Hepatocyte (in vitro differentiated cells): ENCODE measurements at regions not wholly inside any gene's neighbourhood (a gene's known extent, or its start where the extent isn't known, plus 50 kb on each side); places are given as distances from the start of the nearest gene placed in this dataset.
"Not testable (repeated sequence)": the region's sequence is repeated elsewhere in the genome, so short reads cannot be mapped to it uniquely, and the experiment has no call there.

Source experiments
- DNase-seq: peaks from one replicate; pipeline ENCODE4 v3.0.0-alpha.2; 2016; ENCODE audit warnings: low spot score
- H2AFZ ChIP-seq: fragments of 200-600 bp; sonication (generic); 2 replicates; pipeline ENCODE4 v1.6.0; 2016; ENCODE audit warnings: antibody characterized with exemption, mild to moderate bottlenecking
- H3K27ac ChIP-seq: fragments of 200-600 bp; sonication (generic); 2 replicates; pipeline ENCODE4 v1.5.1; 2016; ENCODE audit warnings: mild to moderate bottlenecking
- H3K27me3 ChIP-seq: fragments of 200-600 bp; sonication (generic); 2 replicates; pipeline ENCODE4 v1.6.1; 2016
- H3K36me3 ChIP-seq: fragments of 200-600 bp; sonication (generic); replicated peaks from 2 replicates; pipeline ENCODE4 v1.5.1; 2016; ENCODE audit warnings: low read depth; ENCODE audit not compliant: insufficient read depth
- H3K4me1 ChIP-seq: fragments of 200-600 bp; sonication (generic); 2 replicates; pipeline ENCODE4 v1.5.1; 2016; ENCODE audit warnings: mild to moderate bottlenecking, moderate library complexity; ENCODE audit not compliant: insufficient read depth
- H3K4me2 ChIP-seq: fragments of 200-600 bp; sonication (generic); 2 replicates; pipeline ENCODE4 v1.6.0; 2016
- H3K4me3 ChIP-seq: fragments of 200-600 bp; sonication (generic); 2 replicates; pipeline ENCODE4 v1.5.1; 2016; ENCODE audit warnings: mild to moderate bottlenecking
- H3K79me2 ChIP-seq: fragments of 200-600 bp; sonication (generic); 2 replicates; pipeline ENCODE4 v1.6.0; 2017; ENCODE audit warnings: mild to moderate bottlenecking
- H3K9me2 ChIP-seq: fragments of 200-600 bp; sonication (generic); replicated peaks from 2 replicates; pipeline ENCODE4 v1.6.0; 2017; ENCODE audit warnings: mild to moderate bottlenecking; ENCODE audit not compliant: insufficient read depth
- H3K9me3 ChIP-seq: fragments of 200-600 bp; sonication (generic); 2 replicates; pipeline ENCODE4 v1.5.1; 2016; ENCODE audit warnings: low read depth, mild to moderate bottlenecking
- H4K20me1 ChIP-seq: fragments of 200-600 bp; sonication (generic); 2 replicates; pipeline ENCODE4 v1.6.0; 2016; ENCODE audit warnings: mild to moderate bottlenecking; ENCODE audit not compliant: insufficient read depth, poor library complexity, severe bottlenecking
- CTCF ChIP-seq: fragments of 200-600 bp; sonication (generic); IDR thresholded peaks from 2 replicates; pipeline ENCODE4 v1.5.1; 2016; ENCODE audit warnings: antibody characterized with exemption, mild to moderate bottlenecking; ENCODE audit not compliant: poor library complexity
- EZH2 ChIP-seq: fragments of 200-600 bp; sonication (generic); IDR thresholded peaks from 2 replicates; pipeline ENCODE4 v1.6.1; 2016; ENCODE audit warnings: antibody characterized with exemption, mild to moderate bottlenecking, borderline replicate concordance
- EZH2phosphoT487 ChIP-seq: fragments of 200-600 bp; sonication (generic); IDR thresholded peaks from one replicate; pipeline ENCODE4 v1.6.1; 2018; ENCODE audit warnings: antibody characterized with exemption, mild to moderate bottlenecking, low read depth, moderate library complexity; ENCODE audit not compliant: unreplicated experiment, severe bottlenecking
- WGBS: methylation state at CpG from one replicate; pipeline ENCODE4 v1.1.6; 2016; ENCODE audit warnings: low lambda C conversion rate; ENCODE audit errors: missing lambda C conversion rate; 5-methylcytosine and 5-hydroxymethylcytosine counted together

GRCh38 chr1:60620087-60620486, 462.3 kb upstream of the NFIA start:
- H3K27ac ChIP-seq = peak overlapping the region; percentile 23
- no peak overlapping the region for H3K4me2 ChIP-seq
- no peaks in the 10 kb centered on the region for H3K36me3 ChIP-seq
- no peak overlapping the region for H2AFZ ChIP-seq
- no peak for DNase-seq
- no peaks in the 10 kb centered on the region for H3K79me2 ChIP-seq
- no peak overlapping the region for H3K4me3 ChIP-seq
- no peaks in the 10 kb centered on the region for H3K27me3 ChIP-seq
- H3K9me2 ChIP-seq = no peaks in the 10 kb centered on the region
- H3K9me3 ChIP-seq = no peaks in the 10 kb centered on the region
- TF ChIP-seq EZH2phosphoT487 = no peak
- no peak for TF ChIP-seq CTCF
- no peak for TF ChIP-seq EZH2
- H4K20me1 ChIP-seq = no peaks in the 10 kb centered on the region
- H3K4me1 ChIP-seq = peaks cover 13% of the 10 kb centered on the region
- 59% methylated on average over 7 of the region's 7 CpGs for WGBS

GRCh38 chr1:60619581-60619980, 462.8 kb upstream of the NFIA start:
- Histone ChIP-seq H3K4me2 (no peak overlapping the region), H3K27me3 (no peaks in the 10 kb centered on the region), H3K4me3 (no peak overlapping the region), H3K4me1 (peaks cover 13% of the 10 kb centered on the region), H2AFZ (no peak overlapping the region), H3K36me3 (no peaks in the 10 kb centered on the region), H3K9me2 (no peaks in the 10 kb centered on the region), H3K27ac (peak overlapping the region; percentile 14), H4K20me1 (no peaks in the 10 kb centered on the region), H3K79me2 (no peaks in the 10 kb centered on the region), H3K9me3 (no peaks in the 10 kb centered on the region)
- TF ChIP-seq CTCF = no peak
- no peak for TF ChIP-seq EZH2
- TF ChIP-seq EZH2phosphoT487 = no peak
- 63% methylated on average over 3 of the region's 3 CpGs for WGBS
- DNase-seq = no peak

- Histone ChIP-seq H3K4me2 (no peak overlapping the region), H4K20me1 (no peaks in the 10 kb centered on the region), H3K79me2 (no peaks in the 10 kb centered on the region), H3K4me1 (no peaks in the 10 kb centered on the region), H2AFZ (no peak overlapping the region), H3K27me3 (no peaks in the 10 kb centered on the region), H3K36me3 (no peaks in the 10 kb centered on the region), H3K9me2 (no peaks in the 10 kb centered on the region), H3K27ac (no peak overlapping the region), H3K4me3 (no peak overlapping the region), H3K9me3 (no peaks in the 10 kb centered on the region)
- no peak for DNase-seq
- WGBS = 81% methylated on average over 3 of the region's 3 CpGs
- no peak for TF ChIP-seq EZH2
- no peak for TF ChIP-seq CTCF
- no peak for TF ChIP-seq EZH2phosphoT487
Measured at GRCh38 chr1:60615666-60616065, 466.7 kb upstream of the NFIA start.

GRCh38 chr1:60612790-60613189, 469.6 kb upstream of the NFIA start:
- Histone ChIP-seq H3K27me3 (no peaks in the 10 kb centered on the region), H4K20me1 (no peaks in the 10 kb centered on the region), H3K36me3 (no peaks in the 10 kb centered on the region), H3K4me3 (no peak overlapping the region), H3K4me2 (no peak overlapping the region), H3K9me2 (no peaks in the 10 kb centered on the region), H3K4me1 (no peaks in the 10 kb centered on the region), H3K9me3 (no peaks in the 10 kb centered on the region), H3K79me2 (no peaks in the 10 kb centered on the region), H3K27ac (no peak overlapping the region), H2AFZ (no peak overlapping the region)
- TF ChIP-seq EZH2phosphoT487 (no peak), EZH2 (no peak), CTCF (no peak)
- DNase-seq = no peak
- WGBS = 92% methylated on average over 4 of the region's 4 CpGs

GRCh38 chr1:60606921-60607320, 475.4 kb upstream of the NFIA start:
- H3K4me1 ChIP-seq, H3K27ac ChIP-seq, H4K20me1 ChIP-seq, H3K27me3 ChIP-seq, H2AFZ ChIP-seq, H3K4me2 ChIP-seq, DNase-seq, H3K9me3 ChIP-seq, H3K4me3 ChIP-seq, H3K9me2 ChIP-seq, H3K36me3 ChIP-seq, H3K79me2 ChIP-seq: not testable (repeated sequence)
- 96% methylated on average over 1 of the region's 1 CpG for WGBS
